Peyer's patch (tissue), 4 donors: ENCODE measurements at regions not wholly inside any gene's neighbourhood (a gene's known extent, or its start where the extent isn't known, plus 50 kb on each side); places are given as distances from the start of the nearest gene placed in this dataset.

Source experiments
- DNase-seq, 3 donors: peaks; one replicate each; pipeline ENCODE4 v3.0.0-alpha.2; 2017 to 2019
- H3K27ac ChIP-seq, 4 donors: fragments of 200-600 bp; sonication (generic); one replicate each; pipeline ENCODE4 v1.5.1; 2016 to 2019
- H3K27me3 ChIP-seq, 2 donors: fragments of 200-600 bp; sonication (generic); one replicate each; pipeline ENCODE4 v1.5.1; 2019
- H3K36me3 ChIP-seq, 3 donors: fragments of 200-600 bp; sonication (generic); one replicate each; pipeline ENCODE4 v1.5.1; 2016 to 2019
- H3K4me1 ChIP-seq, 4 donors: fragments of 200-600 bp; sonication (generic); one replicate each; pipeline ENCODE4 v1.5.1; 2016 to 2019
- H3K4me3 ChIP-seq, 4 donors: fragments of 200-600 bp; sonication (generic); 1 replicate in 3 of 4; 2 replicates in 1 of 4; pipeline ENCODE4 v1.5.1; 2016 to 2019; ENCODE audit warnings: mild to moderate bottlenecking in 1 of 4
- H3K9me3 ChIP-seq, 4 donors: fragments of 200-600 bp; sonication (generic); one replicate each; pipeline ENCODE4 v1.5.1; 2016 to 2019; ENCODE audit warnings: mild to moderate bottlenecking in 1 of 4
- CTCF ChIP-seq, 6 experiments: fragments of 450-650 bp in 4 of 6; fragments of 200-600 bp in 2 of 6; sonication (generic) in 1 of 6; IDR thresholded peaks; one replicate each; pipeline ENCODE4 v1.5.1; 2017 to 2019; ENCODE audit warnings: antibody characterized with exemption in 6 of 6, mild to moderate bottlenecking in 3 of 6, moderate library complexity in 1 of 6
- POLR2A ChIP-seq, 2 donors: fragments of 450-650 bp; IDR thresholded peaks; one replicate each; pipeline ENCODE4 v1.5.1; 2017; ENCODE audit warnings: antibody characterized with exemption in 2 of 2, mild to moderate bottlenecking in 2 of 2, moderate library complexity in 2 of 2

- H3K27me3 ChIP-seq: no peaks in the 10 kb centered on the region
- H3K4me3 ChIP-seq: no peak overlapping the region
- H3K4me1 ChIP-seq: no peaks in the 10 kb centered on the region
- no peak for DNase-seq
- H3K9me3 ChIP-seq: no peaks in the 10 kb centered on the region
- TF ChIP-seq POLR2A (IDR thresholded peaks at IDR 0.05): no peak
- no peak for TF ChIP-seq CTCF (IDR thresholded peaks at IDR 0.05)
- H3K27ac ChIP-seq: no peak overlapping the region
- no peaks in the 10 kb centered on the region for H3K36me3 ChIP-seq
Observed at GRCh38 chr20:60107621-60108390, 149.6 kb downstream of the CDH26 start.

- Histone ChIP-seq H3K27me3 (no peaks in the 10 kb centered on the region), H3K27ac (no peak overlapping the region), H3K4me3 (no peak overlapping the region), H3K4me1 (no peaks in the 10 kb centered on the region), H3K36me3 (no peaks in the 10 kb centered on the region), H3K9me3 (no peaks in the 10 kb centered on the region)
- DNase-seq: no peak
- no peak for TF ChIP-seq POLR2A (IDR thresholded peaks at IDR 0.05)
- no peak for TF ChIP-seq CTCF (IDR thresholded peaks at IDR 0.05)
Observed at GRCh38 chr20:60108397-60108796, 150.2 kb downstream of the CDH26 start.

GRCh38 chr20:60113024-60113724, 155.0 kb downstream of the CDH26 start:
- no peak for DNase-seq
- H3K9me3 ChIP-seq: no peaks in the 10 kb centered on the region
- TF ChIP-seq POLR2A (IDR thresholded peaks at IDR 0.05) (no peak), CTCF (IDR thresholded peaks at IDR 0.05) (no peak)

GRCh38 chr20:60113771-60114170, 155.5 kb downstream of the CDH26 start:
- Histone ChIP-seq H3K27ac (no peak overlapping the region), H3K27me3 (no peaks in the 10 kb centered on the region), H3K36me3 (no peaks in the 10 kb centered on the region), H3K4me1 (no peaks in the 10 kb centered on the region), H3K9me3 (no peaks in the 10 kb centered on the region), H3K4me3 (no peak overlapping the region)
- TF ChIP-seq POLR2A (IDR thresholded peaks at IDR 0.05): no peak
- no peak for TF ChIP-seq CTCF (IDR thresholded peaks at IDR 0.05)
- DNase-seq: no peak

More at GRCh38 chr20:60113024-60113724, 155.0 kb downstream of the CDH26 start:
- no peak overlapping the region for H3K27ac ChIP-seq
- no peaks in the 10 kb centered on the region for H3K4me1 ChIP-seq
- H3K4me3 ChIP-seq: no peak overlapping the region
- no peaks in the 10 kb centered on the region for H3K27me3 ChIP-seq
- H3K36me3 ChIP-seq: no peaks in the 10 kb centered on the region

- Histone ChIP-seq H3K4me1 (no peaks in the 10 kb centered on the region), H3K27ac (no peak overlapping the region), H3K9me3 (no peaks in the 10 kb centered on the region), H3K4me3 (no peak overlapping the region), H3K36me3 (no peaks in the 10 kb centered on the region), H3K27me3 (no peaks in the 10 kb centered on the region)
- DNase-seq: no peak
- no peak for TF ChIP-seq POLR2A (IDR thresholded peaks at IDR 0.05)
Observed at GRCh38 chr20:60115451-60115850, 157.2 kb downstream of the CDH26 start.
